GM12873 (cell line): ENCODE measurements at regions not wholly inside any gene's neighbourhood (a gene's known extent, or its start where the extent isn't known, plus 50 kb on each side); places are given as distances from the start of the nearest gene placed in this dataset.

ENCODE experiments used
- TF ChIP-seq, protein P1 (sequence below): IDR thresholded peaks from 2 replicates; pipeline ENCODE4 v1.5.1; 2012; ENCODE audit warnings: low read depth, mild to moderate bottlenecking, moderate library complexity, low read length, control low read depth; ENCODE audit not compliant: insufficient read depth; ENCODE audit errors: missing control alignments

GRCh38 chr2:58876126-58876525, 635.0 kb upstream of the FANCL start:
- TF ChIP-seq, protein P1, sequence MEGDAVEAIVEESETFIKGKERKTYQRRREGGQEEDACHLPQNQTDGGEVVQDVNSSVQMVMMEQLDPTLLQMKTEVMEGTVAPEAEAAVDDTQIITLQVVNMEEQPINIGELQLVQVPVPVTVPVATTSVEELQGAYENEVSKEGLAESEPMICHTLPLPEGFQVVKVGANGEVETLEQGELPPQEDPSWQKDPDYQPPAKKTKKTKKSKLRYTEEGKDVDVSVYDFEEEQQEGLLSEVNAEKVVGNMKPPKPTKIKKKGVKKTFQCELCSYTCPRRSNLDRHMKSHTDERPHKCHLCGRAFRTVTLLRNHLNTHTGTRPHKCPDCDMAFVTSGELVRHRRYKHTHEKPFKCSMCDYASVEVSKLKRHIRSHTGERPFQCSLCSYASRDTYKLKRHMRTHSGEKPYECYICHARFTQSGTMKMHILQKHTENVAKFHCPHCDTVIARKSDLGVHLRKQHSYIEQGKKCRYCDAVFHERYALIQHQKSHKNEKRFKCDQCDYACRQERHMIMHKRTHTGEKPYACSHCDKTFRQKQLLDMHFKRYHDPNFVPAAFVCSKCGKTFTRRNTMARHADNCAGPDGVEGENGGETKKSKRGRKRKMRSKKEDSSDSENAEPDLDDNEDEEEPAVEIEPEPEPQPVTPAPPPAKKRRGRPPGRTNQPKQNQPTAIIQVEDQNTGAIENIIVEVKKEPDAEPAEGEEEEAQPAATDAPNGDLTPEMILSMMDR, result no peak

DNA sequence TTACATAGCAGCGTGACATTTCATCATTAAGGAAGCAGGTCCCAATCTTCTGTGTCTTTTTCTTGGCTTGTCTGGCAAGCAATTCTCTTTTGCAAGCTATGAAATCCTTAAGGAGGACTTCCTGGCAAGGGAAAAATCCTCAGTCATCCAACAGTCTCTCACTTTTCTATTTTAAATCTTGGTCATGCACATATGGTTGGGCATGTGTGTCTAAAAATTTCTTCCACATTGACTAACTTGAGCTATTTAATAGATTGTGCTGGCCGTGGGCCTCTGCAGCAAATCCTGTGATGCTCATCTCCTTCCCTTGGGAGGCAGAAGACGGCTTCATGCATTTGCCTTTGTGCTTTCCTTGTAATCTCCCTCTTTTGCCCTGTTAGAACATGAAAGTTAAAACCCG, 634.3 kb upstream of the FANCL start:
- TF ChIP-seq, protein P1, result no peak

DNA sequence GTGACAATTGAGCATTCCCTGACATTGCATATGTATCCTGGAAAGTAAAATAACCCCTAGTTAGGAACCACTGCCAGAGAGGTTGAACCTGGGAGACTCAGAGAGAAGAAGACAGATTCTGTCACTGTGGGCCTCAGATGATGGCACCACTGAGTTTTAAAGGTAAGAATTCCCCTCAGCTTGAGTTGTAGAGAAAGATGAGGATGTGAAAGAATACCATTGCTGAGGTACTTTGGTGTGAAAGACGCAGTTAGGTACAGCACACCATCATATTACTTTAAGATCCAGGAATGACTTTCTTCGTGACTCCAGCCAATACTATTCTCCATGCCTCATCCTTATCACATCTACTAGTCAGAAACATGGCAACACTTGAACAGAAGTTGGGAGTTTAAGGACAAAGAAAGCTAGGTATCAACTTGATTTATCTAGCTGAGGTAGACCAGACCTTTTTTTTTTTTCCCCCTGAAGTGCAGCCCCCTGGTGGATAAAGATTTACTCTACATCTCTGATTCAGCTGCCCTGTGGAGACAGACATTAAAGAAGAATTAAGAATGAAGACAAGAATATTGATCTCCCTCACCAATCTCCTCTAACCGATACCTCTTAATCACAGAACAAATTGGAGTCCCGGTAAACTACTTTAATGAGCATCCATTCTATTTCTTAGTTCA, 630.5 kb upstream of the FANCL start:
- TF ChIP-seq, protein P1, result peak; percentile 40

- TF ChIP-seq, protein P1, result no peak
These were observed 629.6 kb upstream of the FANCL start for GRCh38 chr2:58870704-58871103.

- TF ChIP-seq, protein P1, result no peak
These were observed 625.8 kb upstream of the FANCL start for GRCh38 chr2:58866946-58867345.

- TF ChIP-seq, protein P1, result no peak
These were observed 625.4 kb upstream of the FANCL start for GRCh38 chr2:58866527-58866926.

GRCh38 chr2:58866040-58866439, 624.9 kb upstream of the FANCL start:
- TF ChIP-seq, protein P1, result no peak
